Keratinocyte (primary cell): ENCODE measurements at regions not wholly inside any gene's neighbourhood (a gene's known extent, or its start where the extent isn't known, plus 50 kb on each side); places are given as distances from the start of the nearest gene placed in this dataset.
A peak's percentile ranks its signal among the peaks of the same experiment; 100 is the strongest.

Experiments used
- DNase-seq: peaks from one replicate; pipeline ENCODE4 v3.0.0-alpha.2; 2011; ENCODE audit warnings: low read depth, missing footprints, low spot score
- FAIRE-seq: peaks from 2 replicates; lab custom pipeline; 2011; peaks lifted over from hg19 to GRCh38; lab: Jason Lieb, UNC
- H2AFZ ChIP-seq: 2 replicates; pipeline ENCODE4 v1.6.0; 2012; ENCODE audit warnings: low read length, control low read depth, inconsistent platforms; ENCODE audit not compliant: control insufficient read depth
- H3K27ac ChIP-seq: 2 replicates; pipeline ENCODE4 v1.5.1; 2011; ENCODE audit warnings: low read length; ENCODE audit not compliant: control insufficient read depth, insufficient read depth
- H3K27me3 ChIP-seq: 3 replicates; pipeline ENCODE4 v1.6.0; 2011; ENCODE audit warnings: low read length; ENCODE audit not compliant: control insufficient read depth, insufficient read depth; ENCODE audit errors: extremely low read depth
- H3K36me3 ChIP-seq, 2 experiments: 2 replicates in 1 of 2; 3 replicates in 1 of 2; pipeline ENCODE4 v1.5.1; 2011; ENCODE audit warnings: low read length in 2 of 2, mild to moderate bottlenecking in 1 of 2; ENCODE audit not compliant: control insufficient read depth in 2 of 2, insufficient read depth in 2 of 2; ENCODE audit errors: extremely low read depth in 1 of 2
- H3K4me1 ChIP-seq: 3 replicates; pipeline ENCODE4 v1.5.1; 2011; ENCODE audit warnings: low read length; ENCODE audit not compliant: control insufficient read depth, insufficient read depth; ENCODE audit errors: extremely low read depth
- H3K4me2 ChIP-seq: 3 replicates; pipeline ENCODE4 v1.6.0; 2011; ENCODE audit warnings: low read depth, low read length; ENCODE audit not compliant: control insufficient read depth, insufficient read depth; ENCODE audit errors: extremely low read depth
- H3K4me3 ChIP-seq, 3 experiments: fragments of 200-600 bp in 1 of 3; sonication (generic) in 1 of 3; 2 replicates in 2 of 3; 3 replicates in 1 of 3; pipeline ENCODE4 v1.5.1; 2011 to 2016; ENCODE audit warnings: low read length in 3 of 3, mild to moderate bottlenecking in 3 of 3, control low read depth in 2 of 3, inconsistent platforms in 1 of 3, low read depth in 1 of 3, mixed read lengths in 1 of 3, mixed run types in 1 of 3, moderate library complexity in 1 of 3; ENCODE audit not compliant: control insufficient read depth in 2 of 3, insufficient read depth in 2 of 3; ENCODE audit errors: extremely low read depth in 1 of 3
- H3K79me2 ChIP-seq: 2 replicates; pipeline ENCODE4 v1.6.0; 2012; ENCODE audit warnings: low read length; ENCODE audit not compliant: control insufficient read depth, insufficient read depth
- H3K9ac ChIP-seq: 3 replicates; pipeline ENCODE4 v1.6.0; 2011; ENCODE audit warnings: low read length; ENCODE audit not compliant: control insufficient read depth, insufficient read depth; ENCODE audit errors: extremely low read depth
- H3K9me1 ChIP-seq: 3 replicates; pipeline ENCODE4 v1.6.0; 2011; ENCODE audit warnings: low read length; ENCODE audit not compliant: control insufficient read depth, insufficient read depth; ENCODE audit errors: extremely low read depth
- H3K9me3 ChIP-seq: 2 replicates; pipeline ENCODE4 v1.5.1; 2012; ENCODE audit warnings: low read depth, low read length; ENCODE audit not compliant: control insufficient read depth
- H4K20me1 ChIP-seq: 3 replicates; pipeline ENCODE4 v1.6.0; 2011; ENCODE audit warnings: low read length; ENCODE audit not compliant: control insufficient read depth, insufficient read depth; ENCODE audit errors: extremely low read depth
- CTCF ChIP-seq, 3 experiments: IDR thresholded peaks in 1 of 3; conservative IDR thresholded peaks in 1 of 3; optimal IDR thresholded peaks in 1 of 3; 2 replicates in 2 of 3; 3 replicates in 1 of 3; pipeline versions ENCODE3 to v1.5.1; 2011; ENCODE audit warnings: low read length in 3 of 3, mild to moderate bottlenecking in 3 of 3, moderate library complexity in 2 of 3, control low read depth in 1 of 3, inconsistent platforms in 1 of 3; ENCODE audit not compliant: insufficient read depth in 2 of 3; ENCODE audit errors: extremely low read depth in 1 of 3
- EZH2 ChIP-seq: IDR thresholded peaks from one replicate; pipeline ENCODE4 v1.6.1; 2012; ENCODE audit warnings: inconsistent platforms, mild to moderate bottlenecking, low read length, moderate library complexity
- dilution Hi-C: fragments of 300-500 bp; cut with MboI; formaldehyde crosslinking; loops from one replicate; pipeline ENCODE4 v1.7.0; 2020; ENCODE audit warnings: low sequenced_read_pairs; ENCODE audit not compliant: extremely low pct_ligation_motif_present

- Histone ChIP-seq H3K27ac (no peak overlapping the region), H3K9ac (no peak overlapping the region), H3K9me3 (no peaks in the 10 kb centered on the region), H3K9me1 (no peaks in the 10 kb centered on the region), H4K20me1 (no peaks in the 10 kb centered on the region), H3K36me3 (no peaks in the 10 kb centered on the region), H3K79me2 (no peaks in the 10 kb centered on the region), H3K4me1 (no peaks in the 10 kb centered on the region), H3K4me2 (no peak overlapping the region), H3K27me3 (peaks cover 11% of the 10 kb centered on the region), H3K4me3 (no peak overlapping the region), H2AFZ (no peak overlapping the region)
- TF ChIP-seq CTCF (optimal IDR thresholded peaks at IDR 0.05 in 1 of 3, IDR thresholded peaks at IDR 0.05 in 1 of 3, conservative IDR thresholded peaks at IDR 0.05 in 1 of 3; ENCODE audit: extremely low read depth in 1 of 3, insufficient read depth in 2 of 3, low read length in 3 of 3) (no peak), EZH2 (no peak)
- DNase-seq: no peak
- FAIRE-seq: no peak
- dilution Hi-C loops: no loop called here
Measured at GRCh38 chr9:134570711-134571325, 70.8 kb upstream of the COL5A1 start.

GRCh38 chr9:134571326-134571931 lies 70.2 kb upstream of the COL5A1 start:
- Histone ChIP-seq H2AFZ (no peak overlapping the region), H3K4me1 (no peaks in the 10 kb centered on the region), H4K20me1 (no peaks in the 10 kb centered on the region), H3K9me3 (no peaks in the 10 kb centered on the region), H3K9ac (no peak overlapping the region), H3K9me1 (no peaks in the 10 kb centered on the region), H3K36me3 (no peaks in the 10 kb centered on the region), H3K27me3 (peaks cover 18% of the 10 kb centered on the region), H3K79me2 (no peaks in the 10 kb centered on the region), H3K27ac (no peak overlapping the region), H3K4me2 (no peak overlapping the region), H3K4me3 (no peak overlapping the region)
- dilution Hi-C loops: no loop called here
- TF ChIP-seq EZH2 (peak; percentile 13), CTCF (optimal IDR thresholded peaks at IDR 0.05 in 1 of 3, IDR thresholded peaks at IDR 0.05 in 1 of 3, conservative IDR thresholded peaks at IDR 0.05 in 1 of 3; ENCODE audit: extremely low read depth in 1 of 3, insufficient read depth in 2 of 3, low read length in 3 of 3) (no peak)
- no peak for DNase-seq
- no peak for FAIRE-seq
